Endothelial cell of umbilical vein (primary cell): ENCODE measurements at regions not wholly inside any gene's neighbourhood (a gene's known extent, or its start where the extent isn't known, plus 50 kb on each side); places are given as distances from the start of the nearest gene placed in this dataset.

Source experiments
- BruUV-seq: library from RNA; stranded (reverse); fragments of 400-500 nt; replicated peaks from 2 replicates; lab custom pipeline; 2021; lab: Mats Ljungman, UMichigan
- CTCF ChIA-PET: fragments of 300-600, 350-600 bp; sonication (Branson Sonifier 250); formaldehyde crosslinking; loops from one replicate; lab custom pipeline; 2021; ENCODE audit warnings: antibody characterized with exemption, inconsistent platforms; lab: Charles Lee
- POLR2A ChIA-PET: fragments of 300-600, 350-600 bp; sonication (Branson Sonifier 250); formaldehyde crosslinking; loops from one replicate; lab custom pipeline; 2021; ENCODE audit warnings: antibody characterized with exemption, inconsistent platforms; lab: Charles Lee
- DNase-seq: peaks from one replicate; pipeline ENCODE4 v3.0.0-alpha.2; 2011; ENCODE audit warnings: low read depth, low spot score
- FAIRE-seq: peaks from 2 replicates; lab custom pipeline; 2011; peaks lifted over from hg19 to GRCh38; lab: Jason Lieb, UNC
- H2AFZ ChIP-seq: 2 replicates; pipeline ENCODE4 v1.6.0; 2012; ENCODE audit warnings: low read depth, low read length, control low read depth, inconsistent platforms
- H3K27ac ChIP-seq: 2 replicates; pipeline ENCODE4 v1.5.1; 2011; ENCODE audit warnings: low read depth, mild to moderate bottlenecking, control low read depth, low read length, moderate library complexity; ENCODE audit not compliant: insufficient read depth
- H3K27me3 ChIP-seq, 2 experiments: 2 replicates each; pipeline versions ENCODE4 v1.6.0 to v1.6.1; 2011; ENCODE audit warnings: low read length in 2 of 2, mixed read lengths in 1 of 2; ENCODE audit not compliant: control insufficient read depth in 2 of 2, insufficient read depth in 2 of 2
- H3K36me3 ChIP-seq, 2 experiments: 2 replicates in 1 of 2; 3 replicates in 1 of 2; pipeline ENCODE4 v1.5.1; 2011; ENCODE audit warnings: low read length in 2 of 2, mild to moderate bottlenecking in 1 of 2, moderate library complexity in 1 of 2; ENCODE audit not compliant: control insufficient read depth in 2 of 2, insufficient read depth in 2 of 2; ENCODE audit errors: extremely low read depth in 1 of 2
- H3K4me1 ChIP-seq: 3 replicates; pipeline ENCODE4 v1.5.1; 2011; ENCODE audit warnings: mild to moderate bottlenecking, low read length; ENCODE audit not compliant: control insufficient read depth, insufficient read depth; ENCODE audit errors: extremely low read depth
- H3K4me2 ChIP-seq: 2 replicates; pipeline ENCODE4 v1.6.1; 2011; ENCODE audit warnings: low read length, control low read depth, mixed read lengths; ENCODE audit not compliant: insufficient read depth
- H3K4me3 ChIP-seq, 3 experiments: fragments of 200-600 bp in 1 of 3; sonication (generic), shearing (Covaris generic) in 1 of 3; replicated peaks in 1 of 3; 2 replicates each; pipeline ENCODE4 v1.5.1; 2011 to 2016; ENCODE audit warnings: control low read depth in 3 of 3, low read length in 3 of 3, mild to moderate bottlenecking in 2 of 3, inconsistent platforms in 1 of 3, low read depth in 1 of 3, moderate library complexity in 1 of 3; ENCODE audit not compliant: insufficient read depth in 1 of 3
- H3K79me2 ChIP-seq: 2 replicates; pipeline ENCODE4 v1.6.0; 2012; ENCODE audit warnings: low read length, inconsistent platforms; ENCODE audit not compliant: control insufficient read depth, insufficient read depth
- H3K9ac ChIP-seq: replicated peaks from 2 replicates; pipeline ENCODE3; 2011; ENCODE audit warnings: low read length, control low read depth; ENCODE audit not compliant: insufficient read depth; ENCODE audit errors: extremely low read depth
- H3K9me1 ChIP-seq: replicated peaks from 3 replicates; pipeline ENCODE4 v1.6.0; 2011; ENCODE audit warnings: mild to moderate bottlenecking, low read length; ENCODE audit not compliant: control insufficient read depth, insufficient read depth; ENCODE audit errors: extremely low read depth
- H3K9me3 ChIP-seq: replicated peaks from 2 replicates; pipeline ENCODE4 v1.5.1; 2012; ENCODE audit warnings: low read length, inconsistent platforms; ENCODE audit not compliant: control insufficient read depth, insufficient read depth
- H4K20me1 ChIP-seq: replicated peaks from 2 replicates; pipeline ENCODE3; 2011; ENCODE audit warnings: mild to moderate bottlenecking, low read length; ENCODE audit not compliant: control insufficient read depth, insufficient read depth; ENCODE audit errors: extremely low read depth
- EZH2 ChIP-seq: IDR thresholded peaks from 2 replicates; pipeline ENCODE4 v1.6.1; 2012; ENCODE audit warnings: borderline replicate concordance, low read depth, mild to moderate bottlenecking, moderate library complexity, low read length, inconsistent platforms; ENCODE audit not compliant: severe bottlenecking
- FOS ChIP-seq: IDR thresholded peaks from 2 replicates; pipeline ENCODE4 v1.6.1; 2011; ENCODE audit warnings: mild to moderate bottlenecking, low read length, moderate library complexity, borderline replicate concordance; ENCODE audit not compliant: insufficient read depth
- GATA2 ChIP-seq: IDR thresholded peaks from 2 replicates; pipeline ENCODE4 v1.7.0; 2011; ENCODE audit warnings: low read depth, mild to moderate bottlenecking, moderate library complexity, mixed read lengths, low read length; ENCODE audit not compliant: insufficient read length, insufficient read depth
- JUN ChIP-seq: IDR thresholded peaks from 2 replicates; pipeline ENCODE4 v1.6.1; 2011; ENCODE audit warnings: borderline replicate concordance, low read depth; ENCODE audit not compliant: insufficient read length, insufficient read depth
- MYC ChIP-seq: IDR thresholded peaks from one replicate; pipeline ENCODE4 v1.6.1; 2011; ENCODE audit warnings: mild to moderate bottlenecking, low read depth, low read length
- POLR2A ChIP-seq: IDR thresholded peaks from 2 replicates; pipeline ENCODE4 v1.6.1; 2012; ENCODE audit warnings: low read depth, mild to moderate bottlenecking, control low read depth, low read length
- POLR2AphosphoS5 ChIP-seq: IDR thresholded peaks from 2 replicates; pipeline ENCODE4 v1.6.1; 2012; ENCODE audit warnings: low read depth, mild to moderate bottlenecking, control low read depth, low read length, moderate library complexity; ENCODE audit not compliant: insufficient read depth
- dilution Hi-C: fragments of 300-500 bp; cut with MboI; formaldehyde crosslinking; loops from one replicate; pipeline ENCODE4 v1.15.0; 2019; ENCODE audit warnings: low sequenced_read_pairs; ENCODE audit not compliant: extremely low pct_ligation_motif_present
- intact Hi-C: fragments of 100-400 bp; cut with micrococcal nuclease; formaldehyde crosslinking; loops from one replicate; pipeline ENCODE4 v1.10.0; 2022
- TF ChIP-seq, protein P1 (sequence below): IDR thresholded peaks from 2 replicates; pipeline ENCODE4 v1.6.1; 2011; ENCODE audit not compliant: insufficient read depth, insufficient read length
- TF ChIP-seq, protein P2 (sequence below), 2 donors: IDR thresholded peaks; 1 replicate in 1 of 2; 2 replicates in 1 of 2; pipeline ENCODE4 v1.5.1; 2011; ENCODE audit warnings: low read length in 2 of 2, mild to moderate bottlenecking in 2 of 2, moderate library complexity in 2 of 2, control low read depth in 1 of 2, inconsistent platforms in 1 of 2, low read depth in 1 of 2; ENCODE audit not compliant: insufficient read depth in 1 of 2; ENCODE audit errors: extremely low read depth in 1 of 2

- Histone ChIP-seq H3K79me2 (no peaks in the 10 kb centered on the region), H3K4me2 (no peak overlapping the region), H3K36me3 (no peaks in the 10 kb centered on the region), H3K27me3 (no peaks in the 10 kb centered on the region), H3K4me1 (no peaks in the 10 kb centered on the region), H4K20me1 (no peaks in the 10 kb centered on the region), H3K9ac (no peak overlapping the region), H3K9me1 (no peaks in the 10 kb centered on the region), H3K27ac (no peak overlapping the region), H2AFZ (no peak overlapping the region), H3K4me3 (no peak overlapping the region), H3K9me3 (no peaks in the 10 kb centered on the region)
- ChIA-PET CTCF (no interaction called here), POLR2A (no interaction called here)
- TF ChIP-seq EZH2 (no peak), MYC (no peak), JUN (no peak), POLR2AphosphoS5 (no peak), GATA2 (no peak), POLR2A (no peak), FOS (no peak)
- TF ChIP-seq, protein P1, sequence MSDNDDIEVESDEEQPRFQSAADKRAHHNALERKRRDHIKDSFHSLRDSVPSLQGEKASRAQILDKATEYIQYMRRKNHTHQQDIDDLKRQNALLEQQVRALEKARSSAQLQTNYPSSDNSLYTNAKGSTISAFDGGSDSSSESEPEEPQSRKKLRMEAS = no peak
- TF ChIP-seq, protein P2, sequence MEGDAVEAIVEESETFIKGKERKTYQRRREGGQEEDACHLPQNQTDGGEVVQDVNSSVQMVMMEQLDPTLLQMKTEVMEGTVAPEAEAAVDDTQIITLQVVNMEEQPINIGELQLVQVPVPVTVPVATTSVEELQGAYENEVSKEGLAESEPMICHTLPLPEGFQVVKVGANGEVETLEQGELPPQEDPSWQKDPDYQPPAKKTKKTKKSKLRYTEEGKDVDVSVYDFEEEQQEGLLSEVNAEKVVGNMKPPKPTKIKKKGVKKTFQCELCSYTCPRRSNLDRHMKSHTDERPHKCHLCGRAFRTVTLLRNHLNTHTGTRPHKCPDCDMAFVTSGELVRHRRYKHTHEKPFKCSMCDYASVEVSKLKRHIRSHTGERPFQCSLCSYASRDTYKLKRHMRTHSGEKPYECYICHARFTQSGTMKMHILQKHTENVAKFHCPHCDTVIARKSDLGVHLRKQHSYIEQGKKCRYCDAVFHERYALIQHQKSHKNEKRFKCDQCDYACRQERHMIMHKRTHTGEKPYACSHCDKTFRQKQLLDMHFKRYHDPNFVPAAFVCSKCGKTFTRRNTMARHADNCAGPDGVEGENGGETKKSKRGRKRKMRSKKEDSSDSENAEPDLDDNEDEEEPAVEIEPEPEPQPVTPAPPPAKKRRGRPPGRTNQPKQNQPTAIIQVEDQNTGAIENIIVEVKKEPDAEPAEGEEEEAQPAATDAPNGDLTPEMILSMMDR (IDR thresholded peaks at IDR 0.05; ENCODE audit: extremely low read depth in 1 of 2, insufficient read depth in 1 of 2, low read depth in 1 of 2, low read length in 2 of 2) = no peak
- no TSS peak for BruUV-seq
- FAIRE-seq (no peak), DNase-seq (no peak)
- intact Hi-C loops (no loop called here), dilution Hi-C loops (no loop called here)
Observed at GRCh38 chr10:113300201-113300600, 252.7 kb upstream of the HABP2 start.
